AG04450 (cell line): ENCODE measurements at regions not wholly inside any gene's neighbourhood (a gene's known extent, or its start where the extent isn't known, plus 50 kb on each side); places are given as distances from the start of the nearest gene placed in this dataset.
A peak's percentile ranks its signal among the peaks of the same experiment; 100 is the strongest.

ENCODE experiments used
- CTCF ChIA-PET: fragments of 300-600, 350-600 bp; formaldehyde crosslinking; extraction: SDS; loops from one replicate; lab custom pipeline; 2022; ENCODE audit warnings: antibody characterized with exemption, inconsistent platforms; lab: Charles Lee
- POLR2A ChIA-PET: fragments of 350-600 bp; formaldehyde crosslinking; extraction: SDS; loops from one replicate; lab custom pipeline; 2021; ENCODE audit warnings: antibody characterized with exemption, inconsistent platforms; lab: Yijun Ruan, JAX
- DNase-seq: peaks from one replicate; pipeline ENCODE4 v3.0.0-alpha.2; 2011; ENCODE audit warnings: low read depth, low spot score
- H3K27ac ChIP-seq: one replicate; pipeline ENCODE4 v1.5.1; 2012; ENCODE audit warnings: low read depth, low read length, control low read depth
- H3K27me3 ChIP-seq: one replicate; pipeline ENCODE4 v1.6.0; 2012; ENCODE audit warnings: low read length; ENCODE audit not compliant: control insufficient read depth, insufficient read depth
- H3K4me3 ChIP-seq: 2 replicates; pipeline ENCODE4 v1.5.1; 2011; ENCODE audit warnings: mild to moderate bottlenecking, low read depth, low read length, control low read depth
- H3K9me3 ChIP-seq: 2 replicates; pipeline ENCODE4 v1.5.1; 2012; ENCODE audit warnings: low read length; ENCODE audit not compliant: control insufficient read depth, insufficient read depth
- TF ChIP-seq, protein P1 (sequence below): IDR thresholded peaks from 2 replicates; pipeline ENCODE4 v1.5.1; 2011; ENCODE audit warnings: low read depth, low read length, control low read depth, inconsistent platforms

DNA sequence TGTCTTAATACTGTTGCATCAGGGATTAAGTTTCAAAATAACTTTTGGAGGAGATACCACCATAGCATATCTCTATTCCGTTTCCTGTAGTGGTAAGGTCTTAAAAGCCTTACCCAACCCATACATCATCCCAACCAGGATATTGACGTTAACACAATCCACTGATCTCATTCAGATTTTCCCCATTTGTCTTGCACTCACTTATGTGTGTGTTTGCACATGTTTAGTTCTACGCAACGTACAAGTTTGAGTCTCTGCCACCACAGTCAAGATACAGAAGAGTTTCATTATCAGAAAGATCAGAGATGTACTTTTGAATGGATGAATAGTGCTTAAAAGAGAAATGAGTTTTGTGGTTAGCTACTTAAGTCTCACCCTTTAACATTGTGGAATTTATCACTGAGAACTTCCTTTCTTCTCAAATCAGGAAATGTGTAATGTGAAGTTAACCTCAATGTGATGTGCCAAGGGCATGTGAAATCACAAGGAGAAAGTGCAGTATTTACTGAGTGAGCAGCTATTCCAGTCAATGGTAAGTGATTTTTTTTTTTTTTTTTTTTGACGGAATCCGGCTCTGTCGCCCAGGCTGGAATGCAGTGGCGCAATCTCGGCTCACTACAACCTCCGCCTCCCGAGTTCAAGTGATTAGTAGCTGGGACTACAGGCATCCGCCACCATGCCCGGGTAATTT, 69.2 kb upstream of the EPHA4 start:
- no peak for DNase-seq
- ChIA-PET CTCF (interaction anchor here (0.7 kb wide), 1 partner anchor 269 kb away, joined by 5 read pairs; no protein-coding TSS in a partner anchor), POLR2A (no interaction called here)
- Histone ChIP-seq H3K27ac (no peak overlapping the region), H3K9me3 (no peaks in the 10 kb centered on the region), H3K4me3 (no peak overlapping the region), H3K27me3 (no peaks in the 10 kb centered on the region)
- TF ChIP-seq, protein P1, sequence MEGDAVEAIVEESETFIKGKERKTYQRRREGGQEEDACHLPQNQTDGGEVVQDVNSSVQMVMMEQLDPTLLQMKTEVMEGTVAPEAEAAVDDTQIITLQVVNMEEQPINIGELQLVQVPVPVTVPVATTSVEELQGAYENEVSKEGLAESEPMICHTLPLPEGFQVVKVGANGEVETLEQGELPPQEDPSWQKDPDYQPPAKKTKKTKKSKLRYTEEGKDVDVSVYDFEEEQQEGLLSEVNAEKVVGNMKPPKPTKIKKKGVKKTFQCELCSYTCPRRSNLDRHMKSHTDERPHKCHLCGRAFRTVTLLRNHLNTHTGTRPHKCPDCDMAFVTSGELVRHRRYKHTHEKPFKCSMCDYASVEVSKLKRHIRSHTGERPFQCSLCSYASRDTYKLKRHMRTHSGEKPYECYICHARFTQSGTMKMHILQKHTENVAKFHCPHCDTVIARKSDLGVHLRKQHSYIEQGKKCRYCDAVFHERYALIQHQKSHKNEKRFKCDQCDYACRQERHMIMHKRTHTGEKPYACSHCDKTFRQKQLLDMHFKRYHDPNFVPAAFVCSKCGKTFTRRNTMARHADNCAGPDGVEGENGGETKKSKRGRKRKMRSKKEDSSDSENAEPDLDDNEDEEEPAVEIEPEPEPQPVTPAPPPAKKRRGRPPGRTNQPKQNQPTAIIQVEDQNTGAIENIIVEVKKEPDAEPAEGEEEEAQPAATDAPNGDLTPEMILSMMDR: no peak

DNA sequence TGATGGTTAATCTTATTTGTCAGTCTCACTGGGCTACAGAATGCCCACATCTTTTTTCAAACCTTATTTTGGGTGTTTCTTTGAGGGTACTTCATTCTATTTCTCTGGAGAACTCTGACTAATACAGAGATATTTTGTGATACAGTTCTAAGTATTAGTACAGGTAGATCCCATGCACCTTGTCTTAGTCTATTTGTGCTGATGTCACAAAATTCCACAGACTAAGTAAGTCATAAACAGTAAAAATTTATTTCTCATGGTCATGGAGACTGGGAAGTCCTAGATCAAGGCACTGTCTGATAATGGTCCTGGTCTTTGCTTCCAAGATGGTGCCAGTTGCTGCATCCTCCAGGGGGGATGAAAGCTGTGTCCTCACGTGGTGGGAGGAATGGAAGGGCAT, 68.6 kb upstream of the EPHA4 start:
- H3K27ac ChIP-seq: no peak overlapping the region
- no peak for DNase-seq
- no peaks in the 10 kb centered on the region for H3K27me3 ChIP-seq
- POLR2A ChIA-PET: no interaction called here
- CTCF ChIA-PET: no interaction called here
- H3K9me3 ChIP-seq: no peaks in the 10 kb centered on the region
- TF ChIP-seq, protein P1: no peak
- H3K4me3 ChIP-seq: no peak overlapping the region

DNA sequence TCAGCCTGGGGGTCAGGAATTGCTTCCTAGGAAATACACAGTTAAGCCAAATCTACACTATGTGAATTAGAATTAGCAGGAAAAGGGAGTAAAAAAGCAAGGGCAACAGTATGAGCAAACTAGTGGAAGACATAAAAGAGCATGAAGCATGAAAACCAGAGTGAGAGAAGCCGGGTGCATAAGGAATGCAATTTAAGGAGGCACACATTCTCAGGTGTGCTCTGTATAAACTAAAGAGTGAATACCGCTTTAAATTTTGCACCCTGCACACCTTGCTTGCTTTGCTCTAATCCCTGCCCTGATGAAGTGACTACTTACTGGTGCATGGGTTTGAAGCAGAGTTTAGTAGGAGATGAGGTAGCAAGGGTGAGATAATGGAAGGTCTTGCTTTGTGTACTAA, 65.7 kb upstream of the EPHA4 start:
- H3K27ac ChIP-seq: no peak overlapping the region
- H3K27me3 ChIP-seq: no peaks in the 10 kb centered on the region
- no peaks in the 10 kb centered on the region for H3K9me3 ChIP-seq
- CTCF ChIA-PET: no interaction called here
- TF ChIP-seq, protein P1: no peak
- POLR2A ChIA-PET: no interaction called here
- H3K4me3 ChIP-seq: no peak overlapping the region
- no peak for DNase-seq

DNA sequence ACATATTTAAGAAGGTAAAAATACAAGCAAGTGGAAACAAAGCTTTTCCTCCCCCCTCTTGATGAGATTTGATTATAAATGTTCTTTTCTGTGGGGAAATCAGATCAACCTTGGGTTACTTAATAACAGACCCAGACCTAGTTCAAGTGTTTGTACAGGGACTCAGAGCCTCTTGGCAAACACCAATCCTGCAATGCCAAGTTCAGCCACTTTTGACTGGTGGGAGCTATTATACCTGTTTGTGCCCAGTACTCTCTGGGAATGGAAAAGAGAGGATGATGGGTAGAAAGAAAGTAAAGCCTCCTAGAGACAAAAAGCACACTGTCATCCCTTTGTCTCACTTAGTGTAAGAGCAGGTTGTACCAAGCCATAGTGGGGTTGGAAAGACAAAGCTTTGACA, 63.8 kb upstream of the EPHA4 start:
- ChIA-PET POLR2A (no interaction called here), CTCF (no interaction called here)
- TF ChIP-seq, protein P1: no peak

DNA sequence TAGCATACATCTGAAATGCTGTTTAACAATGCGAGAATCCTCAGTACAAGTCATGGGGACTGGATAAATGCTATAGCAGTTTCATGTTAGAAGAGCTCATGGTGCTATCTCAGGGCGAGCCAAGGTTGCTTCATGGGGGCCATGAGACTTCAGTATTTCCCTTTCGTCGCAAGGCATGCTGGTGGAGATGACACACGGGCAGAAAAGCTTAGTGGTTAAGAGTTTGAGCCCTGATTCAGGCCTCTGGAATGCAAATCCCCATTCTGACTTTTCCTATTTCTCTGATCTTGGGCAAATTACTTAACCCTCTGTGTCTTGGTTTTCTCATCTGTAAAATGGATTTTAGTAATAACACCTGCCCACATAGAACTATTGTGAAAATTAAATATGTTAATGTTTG, 57.4 kb upstream of the EPHA4 start:
- Histone ChIP-seq H3K9me3 (no peaks in the 10 kb centered on the region), H3K27me3 (no peaks in the 10 kb centered on the region), H3K4me3 (no peak overlapping the region), H3K27ac (no peak overlapping the region)
- ChIA-PET CTCF (interaction anchor here (1.1 kb wide), 1 partner anchor 933 kb away, joined by 3 read pairs; no protein-coding TSS in a partner anchor), POLR2A (no interaction called here)
- peak; percentile 33 for DNase-seq
- TF ChIP-seq, protein P1: no peak

More for the DNA sequence above, 63.8 kb upstream of the EPHA4 start:
- H3K27ac ChIP-seq: no peak overlapping the region
- no peak overlapping the region for H3K4me3 ChIP-seq
- DNase-seq: no peak
- no peaks in the 10 kb centered on the region for H3K9me3 ChIP-seq
- H3K27me3 ChIP-seq: no peaks in the 10 kb centered on the region
